Astrocyte of the cerebellum (primary cell): ENCODE measurements at regions not wholly inside any gene's neighbourhood (a gene's known extent, or its start where the extent isn't known, plus 50 kb on each side); places are given as distances from the start of the nearest gene placed in this dataset.

Experiments
- DNase-seq: peaks from one replicate; pipeline ENCODE4 v3.0.0-alpha.2; 2011; ENCODE audit warnings: low read depth
- H3K4me3 ChIP-seq: 2 replicates; pipeline ENCODE4 v1.5.1; 2011; ENCODE audit warnings: mild to moderate bottlenecking, low read depth, low read length, moderate library complexity
- CTCF ChIP-seq: IDR thresholded peaks from 2 replicates; pipeline ENCODE4 v1.5.1; 2012; ENCODE audit warnings: low read length, low read depth, moderate library complexity, mild to moderate bottlenecking; ENCODE audit errors: missing control alignments
- in situ Hi-C: cut with HindIII; loops from 2 replicates; pipeline ENCODE4 v1.10.0; 2017; ENCODE audit warnings: low sequenced_read_pairs

- peak; percentile 82 for DNase-seq
- TF ChIP-seq CTCF = no peak
- in situ Hi-C loops = no loop called here
- no peak overlapping the region for H3K4me3 ChIP-seq
These were observed 190.7 kb downstream of the FOXL1 start for GRCh38 chr16:86768999-86769398.

- in situ Hi-C loops = no loop called here
- TF ChIP-seq CTCF = no peak
- DNase-seq = no peak
- H3K4me3 ChIP-seq = no peak overlapping the region
These were observed 193.4 kb downstream of the FOXL1 start for GRCh38 chr16:86771506-86772460.

- peak; percentile 79 for DNase-seq
- no peak for TF ChIP-seq CTCF
- H3K4me3 ChIP-seq = no peak overlapping the region
- in situ Hi-C loops = no loop called here
These were observed 194.5 kb downstream of the FOXL1 start for GRCh38 chr16:86772671-86773353.

- no peak for TF ChIP-seq CTCF
- DNase-seq = no peak
- H3K4me3 ChIP-seq = no peak overlapping the region
- in situ Hi-C loops = no loop called here
These were observed 195.0 kb downstream of the FOXL1 start for GRCh38 chr16:86773354-86773715.

DNA sequence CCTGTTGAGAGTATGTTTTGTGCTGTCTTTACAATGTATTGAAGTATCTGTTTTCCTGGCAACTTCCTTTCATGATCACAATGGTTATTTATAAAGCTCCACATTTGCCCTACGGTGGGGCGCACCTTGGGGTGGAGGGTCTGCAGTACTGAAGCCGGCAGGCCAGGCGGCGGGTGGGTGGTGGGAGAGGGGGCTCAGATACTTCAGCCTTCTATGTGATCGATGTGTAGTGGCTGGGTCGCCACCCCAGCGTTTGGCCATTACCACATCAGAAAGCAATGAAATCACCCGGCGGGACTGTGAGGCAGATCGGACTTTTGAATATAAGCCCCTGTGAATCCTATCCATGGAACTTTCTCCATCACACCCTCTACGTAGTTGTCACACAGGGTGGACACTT, 196.6 kb downstream of the FOXL1 start:
- DNase-seq = no peak
- in situ Hi-C loops = no loop called here
- H3K4me3 ChIP-seq = no peak overlapping the region
- TF ChIP-seq CTCF = no peak

DNA sequence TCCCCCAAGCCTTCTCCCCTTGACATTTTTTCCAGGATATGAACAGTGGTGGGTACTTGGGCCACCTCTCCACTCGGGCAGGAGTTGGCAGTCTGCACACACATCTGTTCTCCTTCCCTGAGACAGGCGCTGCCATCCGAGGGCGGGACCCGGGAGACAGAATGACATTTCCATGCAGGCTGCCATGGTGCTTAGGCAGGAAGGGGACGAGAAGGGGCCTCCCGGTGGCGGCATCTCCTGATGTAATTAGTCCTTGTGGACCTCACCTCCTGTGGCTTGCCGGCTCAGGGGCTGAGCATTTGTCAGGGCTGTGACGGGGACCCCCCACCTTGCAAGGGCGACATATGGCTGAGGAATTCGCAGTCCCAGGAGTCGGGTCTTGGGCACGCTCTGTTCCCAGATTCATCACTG, 197.2 kb downstream of the FOXL1 start:
- no peak overlapping the region for H3K4me3 ChIP-seq
- no peak for DNase-seq
- in situ Hi-C loops = no loop called here
- no peak for TF ChIP-seq CTCF
